ENCODE measurements at regions not wholly inside any gene's neighbourhood (a gene's known extent, or its start where the extent isn't known, plus 50 kb on each side); places are given as distances from the start of the nearest gene placed in this dataset.

GRCh38 chr11:29483831-29484230, 533.0 kb downstream of the KCNA4 start:
- POLR2A ChIA-PET: no interaction called here
- Histone ChIP-seq H3K36me3 (ENCODE audit: control insufficient read depth, insufficient read depth, low read length) (no peaks in the 10 kb centered on the region), H3K4me3 (ENCODE audit: low read depth, low read length) (no peak overlapping the region), H3K27me3 (ENCODE audit: control insufficient read depth, insufficient read depth, low read length) (no peaks in the 10 kb centered on the region; the same call in 1 of the 2 replicates)
- no peak for DNase-seq (ENCODE audit: low read depth)
- CTCF ChIA-PET: no interaction called here
- TF ChIP-seq CTCF (IDR thresholded peaks at IDR 0.05; ENCODE audit: insufficient read depth, low read depth, low read length): no peak

DNA sequence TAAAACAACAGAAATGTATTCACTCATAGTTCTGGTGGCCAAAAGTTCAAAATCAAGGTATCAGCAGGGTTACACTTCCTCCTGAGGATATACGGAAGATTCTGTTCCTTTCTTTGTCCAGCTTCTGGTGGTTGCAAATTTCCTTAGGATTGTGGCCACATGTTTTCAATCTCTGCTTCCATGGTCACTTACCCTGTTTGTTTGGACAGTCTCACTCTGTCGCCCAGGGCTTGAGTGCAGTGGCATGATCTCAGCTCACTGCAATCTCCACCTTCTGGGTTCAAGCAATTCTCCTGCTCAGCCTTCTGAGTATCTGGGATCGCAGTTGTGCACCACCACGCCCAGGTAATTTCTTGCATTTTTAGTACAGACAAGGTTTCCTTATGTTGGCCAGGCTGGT, 534.3 kb downstream of the KCNA4 start:
- DNase-seq (ENCODE audit: low read depth): no peak
- Histone ChIP-seq H3K4me3 (ENCODE audit: low read depth, low read length) (no peak overlapping the region), H3K27me3 (ENCODE audit: control insufficient read depth, insufficient read depth, low read length) (no peaks in the 10 kb centered on the region; the same call in 1 of the 2 replicates), H3K36me3 (ENCODE audit: control insufficient read depth, insufficient read depth, low read length) (no peaks in the 10 kb centered on the region)
- ChIA-PET CTCF (no interaction called here), POLR2A (no interaction called here)
- TF ChIP-seq CTCF (IDR thresholded peaks at IDR 0.05; ENCODE audit: insufficient read depth, low read depth, low read length): no peak

- H3K27me3 ChIP-seq (ENCODE audit: control insufficient read depth, insufficient read depth, low read length): no peaks in the 10 kb centered on the region
- ChIA-PET POLR2A (no interaction called here), CTCF (no interaction called here)
- H3K4me3 ChIP-seq (ENCODE audit: low read depth, low read length): no peak overlapping the region
- DNase-seq (ENCODE audit: low read depth): no peak
- TF ChIP-seq CTCF (IDR thresholded peaks at IDR 0.05; ENCODE audit: insufficient read depth, low read depth, low read length): no peak
- H3K36me3 ChIP-seq (ENCODE audit: control insufficient read depth, insufficient read depth, low read length): no peaks in the 10 kb centered on the region
Measured at GRCh38 chr11:29481738-29482137, 535.1 kb downstream of the KCNA4 start.

DNA sequence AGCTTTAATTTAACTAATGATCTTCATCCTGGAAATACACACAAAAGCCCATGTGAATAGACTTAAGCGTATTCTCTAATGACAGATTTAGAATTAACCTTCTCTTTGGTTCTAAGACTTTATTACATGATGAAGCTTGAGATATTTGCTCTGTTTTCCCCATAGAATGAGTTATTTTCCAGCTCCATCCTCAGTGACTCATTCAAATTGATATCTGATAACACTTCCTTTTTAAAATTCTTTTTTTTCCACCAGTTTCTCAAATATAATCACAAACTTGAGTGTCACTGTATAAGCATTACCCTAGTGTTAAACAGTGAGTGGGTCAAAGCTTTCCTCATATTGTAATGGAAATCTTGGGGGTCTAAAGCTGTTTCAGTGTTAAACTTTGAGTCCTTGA, 535.8 kb downstream of the KCNA4 start:
- no peak for DNase-seq (ENCODE audit: low read depth)
- no peak overlapping the region for H3K4me3 ChIP-seq (ENCODE audit: low read depth, low read length)
- H3K36me3 ChIP-seq (ENCODE audit: control insufficient read depth, insufficient read depth, low read length): no peaks in the 10 kb centered on the region
- TF ChIP-seq CTCF (IDR thresholded peaks at IDR 0.05; ENCODE audit: insufficient read depth, low read depth, low read length): no peak
- POLR2A ChIA-PET: no interaction called here
- H3K27me3 ChIP-seq (ENCODE audit: control insufficient read depth, insufficient read depth, low read length): no peaks in the 10 kb centered on the region
- CTCF ChIA-PET: interaction anchor here (1.1 kb wide), 1 partner anchor 57 kb away, joined by 3 read pairs; no protein-coding TSS in a partner anchor

DNA sequence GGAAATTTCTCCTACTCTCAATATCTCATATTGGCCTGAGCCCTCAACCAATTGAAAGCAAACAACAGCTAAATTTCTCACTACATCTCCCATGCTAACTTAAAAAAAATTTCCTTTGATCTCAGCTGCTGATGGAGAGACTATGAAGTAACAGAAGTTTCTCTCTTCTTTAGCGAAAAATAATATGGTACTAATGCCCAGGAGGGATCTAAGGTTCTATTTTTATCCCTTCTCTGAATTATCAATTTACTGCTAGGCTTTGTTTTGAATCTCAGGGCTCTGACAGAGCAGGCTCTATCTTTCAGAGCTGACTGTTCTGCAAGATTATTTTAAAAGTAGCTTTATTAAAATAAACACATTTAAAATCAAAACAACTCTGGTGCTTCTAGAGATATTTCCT, 558.6 kb downstream of the KCNA4 start:
- ChIA-PET POLR2A (no interaction called here), CTCF (interaction anchor here (1.2 kb wide), 1 partner anchor 26 kb away, joined by 3 read pairs; no protein-coding TSS in a partner anchor)
- Histone ChIP-seq H3K36me3 (ENCODE audit: control insufficient read depth, insufficient read depth, low read length) (no peaks in the 10 kb centered on the region), H3K4me3 (ENCODE audit: low read depth, low read length) (no peak overlapping the region), H3K27me3 (ENCODE audit: control insufficient read depth, insufficient read depth, low read length) (no peaks in the 10 kb centered on the region)
- TF ChIP-seq CTCF (IDR thresholded peaks at IDR 0.05; ENCODE audit: insufficient read depth, low read depth, low read length): no peak
- DNase-seq (ENCODE audit: low read depth): no peak
